Mononuclear cell (primary cell): ENCODE measurements at regions not wholly inside any gene's neighbourhood (a gene's known extent, or its start where the extent isn't known, plus 50 kb on each side); places are given as distances from the start of the nearest gene placed in this dataset.

Experiments used
- H3K27me3 ChIP-seq: 2 replicates; pipeline ENCODE4 v1.6.0; 2011; ENCODE audit warnings: low read length, control low read depth; ENCODE audit not compliant: insufficient read depth
- H3K4me1 ChIP-seq: 2 replicates; pipeline ENCODE4 v1.5.1; 2011; ENCODE audit warnings: mild to moderate bottlenecking, low read length, control low read depth; ENCODE audit not compliant: insufficient read depth
- H3K4me3 ChIP-seq: 2 replicates; pipeline ENCODE4 v1.5.1; 2011; ENCODE audit warnings: mild to moderate bottlenecking, low read length, moderate library complexity
- H3K9me3 ChIP-seq: 2 replicates; pipeline ENCODE4 v1.5.1; 2011; ENCODE audit warnings: low read depth, mild to moderate bottlenecking, control low read depth, low read length

- Histone ChIP-seq H3K4me3 (no peak overlapping the region), H3K4me1 (no peaks in the 10 kb centered on the region), H3K9me3 (no peaks in the 10 kb centered on the region), H3K27me3 (no peaks in the 10 kb centered on the region)
Observed at GRCh38 chr1:218815076-218815475, 358.6 kb upstream of the LYPLAL1 start.

- Histone ChIP-seq H3K27me3 (no peaks in the 10 kb centered on the region), H3K4me3 (no peak overlapping the region), H3K4me1 (no peaks in the 10 kb centered on the region), H3K9me3 (no peaks in the 10 kb centered on the region)
Observed at GRCh38 chr1:218817071-218817470, 356.6 kb upstream of the LYPLAL1 start.

GRCh38 chr1:218817691-218818465 lies 355.8 kb upstream of the LYPLAL1 start:
- no peaks in the 10 kb centered on the region for H3K27me3 ChIP-seq
- no peaks in the 10 kb centered on the region for H3K9me3 ChIP-seq
- H3K4me3 ChIP-seq: no peak overlapping the region
- no peaks in the 10 kb centered on the region for H3K4me1 ChIP-seq

- H3K27me3 ChIP-seq: no peaks in the 10 kb centered on the region
- H3K4me3 ChIP-seq: no peak overlapping the region
- no peaks in the 10 kb centered on the region for H3K9me3 ChIP-seq
- H3K4me1 ChIP-seq: no peaks in the 10 kb centered on the region
Observed at GRCh38 chr1:218823291-218823900, 350.3 kb upstream of the LYPLAL1 start.

GRCh38 chr1:218827486-218827885 lies 346.2 kb upstream of the LYPLAL1 start:
- Histone ChIP-seq H3K9me3 (no peaks in the 10 kb centered on the region), H3K4me3 (no peak overlapping the region), H3K27me3 (no peaks in the 10 kb centered on the region), H3K4me1 (no peaks in the 10 kb centered on the region)

GRCh38 chr1:218828125-218828650 lies 345.5 kb upstream of the LYPLAL1 start:
- H3K4me1 ChIP-seq: no peaks in the 10 kb centered on the region
- no peaks in the 10 kb centered on the region for H3K27me3 ChIP-seq
- H3K4me3 ChIP-seq: no peak overlapping the region
- H3K9me3 ChIP-seq: no peaks in the 10 kb centered on the region

GRCh38 chr1:218829097-218829496 lies 344.6 kb upstream of the LYPLAL1 start:
- no peak overlapping the region for H3K4me3 ChIP-seq
- H3K4me1 ChIP-seq: no peaks in the 10 kb centered on the region
- no peaks in the 10 kb centered on the region for H3K27me3 ChIP-seq
- H3K9me3 ChIP-seq: no peaks in the 10 kb centered on the region

- Histone ChIP-seq H3K4me3 (no peak overlapping the region), H3K4me1 (no peaks in the 10 kb centered on the region), H3K27me3 (no peaks in the 10 kb centered on the region), H3K9me3 (no peaks in the 10 kb centered on the region)
Observed at GRCh38 chr1:218835609-218836008, 338.1 kb upstream of the LYPLAL1 start.

- H3K4me1 ChIP-seq: no peaks in the 10 kb centered on the region
- no peaks in the 10 kb centered on the region for H3K27me3 ChIP-seq
- no peaks in the 10 kb centered on the region for H3K9me3 ChIP-seq
- no peak overlapping the region for H3K4me3 ChIP-seq
Observed at GRCh38 chr1:218836264-218836663, 337.4 kb upstream of the LYPLAL1 start.

GRCh38 chr1:218837051-218837450 lies 336.6 kb upstream of the LYPLAL1 start:
- H3K27me3 ChIP-seq: no peaks in the 10 kb centered on the region
- H3K4me3 ChIP-seq: no peak overlapping the region
- no peaks in the 10 kb centered on the region for H3K9me3 ChIP-seq

GRCh38 chr1:218845589-218845988 lies 328.1 kb upstream of the LYPLAL1 start:
- Histone ChIP-seq H3K4me3 (no peak overlapping the region), H3K4me1 (no peaks in the 10 kb centered on the region), H3K27me3 (no peaks in the 10 kb centered on the region), H3K9me3 (no peaks in the 10 kb centered on the region)

More at GRCh38 chr1:218837051-218837450, 336.6 kb upstream of the LYPLAL1 start:
- H3K4me1 ChIP-seq: no peaks in the 10 kb centered on the region

- Histone ChIP-seq H3K27me3 (no peaks in the 10 kb centered on the region), H3K4me3 (no peak overlapping the region), H3K9me3 (no peaks in the 10 kb centered on the region), H3K4me1 (no peaks in the 10 kb centered on the region)
Observed at GRCh38 chr1:218846181-218846580, 327.5 kb upstream of the LYPLAL1 start.

GRCh38 chr1:218847089-218847768 lies 326.4 kb upstream of the LYPLAL1 start:
- no peaks in the 10 kb centered on the region for H3K4me1 ChIP-seq
- H3K27me3 ChIP-seq: no peaks in the 10 kb centered on the region
- H3K4me3 ChIP-seq: no peak overlapping the region
- H3K9me3 ChIP-seq: no peaks in the 10 kb centered on the region

- no peaks in the 10 kb centered on the region for H3K9me3 ChIP-seq
- H3K4me1 ChIP-seq: no peaks in the 10 kb centered on the region
Observed at GRCh38 chr1:218848009-218848408, 325.7 kb upstream of the LYPLAL1 start.

GRCh38 chr1:218850367-218850766 lies 323.3 kb upstream of the LYPLAL1 start:
- Histone ChIP-seq H3K27me3 (no peaks in the 10 kb centered on the region), H3K4me3 (no peak overlapping the region), H3K9me3 (no peaks in the 10 kb centered on the region)

More at GRCh38 chr1:218848009-218848408, 325.7 kb upstream of the LYPLAL1 start:
- H3K4me3 ChIP-seq: no peak overlapping the region
- H3K27me3 ChIP-seq: no peaks in the 10 kb centered on the region

More at GRCh38 chr1:218850367-218850766, 323.3 kb upstream of the LYPLAL1 start:
- no peaks in the 10 kb centered on the region for H3K4me1 ChIP-seq
